ENCODE measurements at regions not wholly inside any gene's neighbourhood (a gene's known extent, or its start where the extent isn't known, plus 50 kb on each side); places are given as distances from the start of the nearest gene placed in this dataset.

DNA sequence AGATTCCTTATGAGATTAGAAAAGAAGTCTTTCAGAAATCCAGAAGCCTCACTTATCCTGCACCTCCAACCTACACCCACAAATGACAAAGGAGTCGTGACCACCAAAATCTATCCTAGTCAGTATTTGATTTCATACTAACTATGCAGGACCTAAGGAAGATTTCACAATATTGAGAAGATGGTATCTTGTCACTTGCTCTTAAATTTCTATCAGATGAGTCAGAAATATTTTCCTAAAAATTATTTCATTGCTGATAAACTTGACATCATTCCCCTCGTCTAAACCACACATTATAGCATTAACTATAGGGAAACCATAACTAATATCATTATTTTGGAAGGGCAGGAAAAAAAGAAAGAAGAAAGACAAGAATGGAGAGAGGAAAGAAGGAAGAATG is 138.0 kb upstream of the THBS1 start:
- TF ChIP-seq PPARA (CRISPR knock-in tag; IDR thresholded peaks at IDR 0.05; ENCODE audit: borderline replicate concordance): no peak
- peak; percentile 55 for TF ChIP-seq ISL1 (CRISPR knock-in tag; IDR thresholded peaks at IDR 0.05)
- no peak for TF ChIP-seq SNAI2 (CRISPR knock-in tag; IDR thresholded peaks at IDR 0.05)
- TF ChIP-seq OSR1 (CRISPR knock-in tag; IDR thresholded peaks at IDR 0.05): no peak
- no peak for TF ChIP-seq GLIS3 (CRISPR knock-in tag; IDR thresholded peaks at IDR 0.05)
- TF ChIP-seq, protein P1, sequence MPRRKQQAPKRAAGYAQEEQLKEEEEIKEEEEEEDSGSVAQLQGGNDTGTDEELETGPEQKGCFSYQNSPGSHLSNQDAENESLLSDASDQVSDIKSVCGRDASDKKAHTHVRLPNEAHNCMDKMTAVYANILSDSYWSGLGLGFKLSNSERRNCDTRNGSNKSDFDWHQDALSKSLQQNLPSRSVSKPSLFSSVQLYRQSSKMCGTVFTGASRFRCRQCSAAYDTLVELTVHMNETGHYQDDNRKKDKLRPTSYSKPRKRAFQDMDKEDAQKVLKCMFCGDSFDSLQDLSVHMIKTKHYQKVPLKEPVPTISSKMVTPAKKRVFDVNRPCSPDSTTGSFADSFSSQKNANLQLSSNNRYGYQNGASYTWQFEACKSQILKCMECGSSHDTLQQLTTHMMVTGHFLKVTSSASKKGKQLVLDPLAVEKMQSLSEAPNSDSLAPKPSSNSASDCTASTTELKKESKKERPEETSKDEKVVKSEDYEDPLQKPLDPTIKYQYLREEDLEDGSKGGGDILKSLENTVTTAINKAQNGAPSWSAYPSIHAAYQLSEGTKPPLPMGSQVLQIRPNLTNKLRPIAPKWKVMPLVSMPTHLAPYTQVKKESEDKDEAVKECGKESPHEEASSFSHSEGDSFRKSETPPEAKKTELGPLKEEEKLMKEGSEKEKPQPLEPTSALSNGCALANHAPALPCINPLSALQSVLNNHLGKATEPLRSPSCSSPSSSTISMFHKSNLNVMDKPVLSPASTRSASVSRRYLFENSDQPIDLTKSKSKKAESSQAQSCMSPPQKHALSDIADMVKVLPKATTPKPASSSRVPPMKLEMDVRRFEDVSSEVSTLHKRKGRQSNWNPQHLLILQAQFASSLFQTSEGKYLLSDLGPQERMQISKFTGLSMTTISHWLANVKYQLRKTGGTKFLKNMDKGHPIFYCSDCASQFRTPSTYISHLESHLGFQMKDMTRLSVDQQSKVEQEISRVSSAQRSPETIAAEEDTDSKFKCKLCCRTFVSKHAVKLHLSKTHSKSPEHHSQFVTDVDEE (CRISPR knock-in tag; IDR thresholded peaks at IDR 0.05): no peak
- no peak for TF ChIP-seq CSDC2 (CRISPR knock-in tag; IDR thresholded peaks at IDR 0.05)
- TF ChIP-seq ZNF8 (CRISPR knock-in tag; IDR thresholded peaks at IDR 0.05): no peak
- no peak for TF ChIP-seq ZC3H10 (CRISPR knock-in tag; IDR thresholded peaks at IDR 0.05)
- no peak for ATAC-seq

DNA sequence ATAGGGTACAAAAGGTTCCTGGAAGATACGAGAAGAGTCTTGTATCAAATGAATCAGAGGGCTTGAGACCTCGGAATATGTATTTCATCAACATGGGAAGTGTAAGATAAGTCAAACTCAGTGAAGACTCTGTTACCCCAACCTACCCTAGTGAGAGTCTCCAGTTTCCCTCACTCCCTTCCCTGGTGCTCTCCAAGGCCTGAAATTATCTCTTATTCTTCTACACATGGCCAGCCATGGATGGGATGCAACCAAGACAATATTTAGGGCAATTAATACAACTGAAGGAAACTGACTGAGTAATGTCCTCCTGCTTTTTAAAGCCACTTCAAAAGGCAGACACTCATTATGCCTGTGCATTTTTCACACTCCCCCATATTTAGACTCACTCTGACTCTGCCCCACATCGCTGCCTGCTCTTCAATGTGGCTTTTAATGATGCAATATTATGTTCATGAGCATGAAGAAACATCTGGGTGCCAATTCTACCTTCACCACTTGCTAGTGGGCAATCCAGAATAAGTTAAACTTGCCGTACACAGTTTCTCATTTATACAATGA is 137.1 kb upstream of the THBS1 start:
- no peak for ATAC-seq

DNA sequence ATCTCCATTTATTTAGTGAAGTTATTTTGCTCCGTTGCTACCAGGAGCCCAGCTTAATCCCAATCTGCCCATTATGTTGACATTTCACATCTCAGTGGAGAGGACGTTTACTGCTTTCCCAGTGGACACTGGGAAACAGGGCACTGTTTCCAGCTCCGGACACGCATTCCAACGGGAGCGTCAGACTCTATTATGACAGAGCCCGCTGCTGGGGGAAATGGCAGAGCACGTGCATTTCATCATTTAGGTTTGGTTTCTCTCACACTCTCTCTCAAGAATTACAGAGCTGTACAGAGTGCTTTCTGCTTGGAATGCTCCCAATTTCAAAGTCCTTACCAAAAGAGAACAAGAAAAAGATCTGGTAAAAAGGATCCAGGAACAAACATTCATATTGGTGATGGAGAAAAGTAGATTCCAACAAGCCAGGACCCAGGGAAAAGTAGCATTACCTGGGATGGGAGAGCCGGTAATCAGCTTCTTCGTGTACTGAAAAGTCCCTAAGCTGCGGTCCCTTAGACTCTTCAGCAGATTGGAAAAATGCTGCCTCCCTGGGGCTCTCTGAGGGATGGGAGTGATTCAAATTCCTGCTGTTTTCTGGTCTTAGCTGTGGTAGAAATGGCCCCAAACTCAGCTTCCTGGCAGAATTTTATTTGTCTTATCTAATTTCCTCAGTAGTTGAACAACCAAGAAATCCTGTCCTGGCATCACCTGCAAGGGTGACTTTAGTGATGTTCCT is 136.0 kb upstream of the THBS1 start:
- TF ChIP-seq TOX (CRISPR knock-in tag; IDR thresholded peaks at IDR 0.05; ENCODE audit: borderline replicate concordance) (no peak), ZNF70 (CRISPR knock-in tag; IDR thresholded peaks at IDR 0.05) (no peak), ZFP3 (CRISPR knock-in tag; IDR thresholded peaks at IDR 0.05) (no peak), ZC3H10 (CRISPR knock-in tag; IDR thresholded peaks at IDR 0.05) (no peak)
- ATAC-seq: no peak

More for the DNA sequence above, 137.1 kb upstream of the THBS1 start:
- no peak for TF ChIP-seq SNAI2 (CRISPR knock-in tag; IDR thresholded peaks at IDR 0.05)
- no peak for TF ChIP-seq ZFP3 (CRISPR knock-in tag; IDR thresholded peaks at IDR 0.05)
- TF ChIP-seq PPARA (CRISPR knock-in tag; IDR thresholded peaks at IDR 0.05; ENCODE audit: borderline replicate concordance): no peak
- TF ChIP-seq TOX (CRISPR knock-in tag; IDR thresholded peaks at IDR 0.05; ENCODE audit: borderline replicate concordance): no peak
- TF ChIP-seq ZC3H10 (CRISPR knock-in tag; IDR thresholded peaks at IDR 0.05): no peak

DNA sequence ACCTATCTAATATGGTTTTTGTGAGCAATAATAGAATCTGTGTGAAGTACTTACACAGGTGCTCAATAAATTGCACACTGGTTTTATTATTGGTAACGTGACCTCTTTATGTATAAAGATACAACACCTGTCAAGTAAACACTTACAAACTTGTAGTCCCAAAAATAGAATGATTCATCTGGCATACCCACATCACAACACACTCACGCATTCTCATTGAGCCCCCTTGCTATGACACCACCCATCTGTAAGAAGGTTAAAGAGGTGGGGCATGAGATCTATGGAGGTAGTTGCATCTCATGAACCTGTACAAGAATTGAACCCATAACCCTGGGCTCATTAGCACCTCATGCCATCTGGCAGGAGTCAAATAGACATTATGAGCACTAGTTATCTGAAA is 134.9 kb upstream of the THBS1 start:
- ATAC-seq: no peak
- TF ChIP-seq CSDC2 (CRISPR knock-in tag; IDR thresholded peaks at IDR 0.05): no peak
- TF ChIP-seq ISL1 (CRISPR knock-in tag; IDR thresholded peaks at IDR 0.05): no peak
- no peak for TF ChIP-seq OSR1 (CRISPR knock-in tag; IDR thresholded peaks at IDR 0.05)
- TF ChIP-seq GLIS3 (CRISPR knock-in tag; IDR thresholded peaks at IDR 0.05): no peak
- TF ChIP-seq ZFP3 (CRISPR knock-in tag; IDR thresholded peaks at IDR 0.05): no peak
- no peak for TF ChIP-seq TCF4 (CRISPR knock-in tag; IDR thresholded peaks at IDR 0.05; ENCODE audit: borderline replicate concordance)
- no peak for TF ChIP-seq ZNF565 (CRISPR knock-in tag; conservative IDR thresholded peaks at IDR 0.05; ENCODE audit: low read depth)
- TF ChIP-seq TOX (CRISPR knock-in tag; IDR thresholded peaks at IDR 0.05; ENCODE audit: borderline replicate concordance): no peak
- TF ChIP-seq, protein P2, sequence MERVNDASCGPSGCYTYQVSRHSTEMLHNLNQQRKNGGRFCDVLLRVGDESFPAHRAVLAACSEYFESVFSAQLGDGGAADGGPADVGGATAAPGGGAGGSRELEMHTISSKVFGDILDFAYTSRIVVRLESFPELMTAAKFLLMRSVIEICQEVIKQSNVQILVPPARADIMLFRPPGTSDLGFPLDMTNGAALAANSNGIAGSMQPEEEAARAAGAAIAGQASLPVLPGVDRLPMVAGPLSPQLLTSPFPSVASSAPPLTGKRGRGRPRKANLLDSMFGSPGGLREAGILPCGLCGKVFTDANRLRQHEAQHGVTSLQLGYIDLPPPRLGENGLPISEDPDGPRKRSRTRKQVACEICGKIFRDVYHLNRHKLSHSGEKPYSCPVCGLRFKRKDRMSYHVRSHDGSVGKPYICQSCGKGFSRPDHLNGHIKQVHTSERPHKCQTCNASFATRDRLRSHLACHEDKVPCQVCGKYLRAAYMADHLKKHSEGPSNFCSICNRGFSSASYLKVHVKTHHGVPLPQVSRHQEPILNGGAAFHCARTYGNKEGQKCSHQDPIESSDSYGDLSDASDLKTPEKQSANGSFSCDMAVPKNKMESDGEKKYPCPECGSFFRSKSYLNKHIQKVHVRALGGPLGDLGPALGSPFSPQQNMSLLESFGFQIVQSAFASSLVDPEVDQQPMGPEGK (CRISPR knock-in tag; IDR thresholded peaks at IDR 0.05; ENCODE audit: borderline replicate concordance): no peak
- TF ChIP-seq, protein P3, sequence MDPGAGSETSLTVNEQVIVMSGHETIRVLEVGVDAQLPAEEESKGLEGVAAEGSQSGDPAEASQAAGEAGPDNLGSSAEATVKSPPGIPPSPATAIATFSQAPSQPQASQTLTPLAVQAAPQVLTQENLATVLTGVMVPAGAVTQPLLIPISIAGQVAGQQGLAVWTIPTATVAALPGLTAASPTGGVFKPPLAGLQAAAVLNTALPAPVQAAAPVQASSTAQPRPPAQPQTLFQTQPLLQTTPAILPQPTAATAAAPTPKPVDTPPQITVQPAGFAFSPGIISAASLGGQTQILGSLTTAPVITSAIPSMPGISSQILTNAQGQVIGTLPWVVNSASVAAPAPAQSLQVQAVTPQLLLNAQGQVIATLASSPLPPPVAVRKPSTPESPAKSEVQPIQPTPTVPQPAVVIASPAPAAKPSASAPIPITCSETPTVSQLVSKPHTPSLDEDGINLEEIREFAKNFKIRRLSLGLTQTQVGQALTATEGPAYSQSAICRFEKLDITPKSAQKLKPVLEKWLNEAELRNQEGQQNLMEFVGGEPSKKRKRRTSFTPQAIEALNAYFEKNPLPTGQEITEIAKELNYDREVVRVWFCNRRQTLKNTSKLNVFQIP (CRISPR knock-in tag; IDR thresholded peaks at IDR 0.05; ENCODE audit: borderline replicate concordance, low read depth): no peak
- TF ChIP-seq, protein P1 (CRISPR knock-in tag; IDR thresholded peaks at IDR 0.05): no peak
- no peak for TF ChIP-seq ZNF8 (CRISPR knock-in tag; IDR thresholded peaks at IDR 0.05)
- no peak for TF ChIP-seq SNAI2 (CRISPR knock-in tag; IDR thresholded peaks at IDR 0.05)
- TF ChIP-seq ZC3H10 (CRISPR knock-in tag; IDR thresholded peaks at IDR 0.05): no peak
- TF ChIP-seq ZNF70 (CRISPR knock-in tag; IDR thresholded peaks at IDR 0.05): no peak
- TF ChIP-seq, protein P4, sequence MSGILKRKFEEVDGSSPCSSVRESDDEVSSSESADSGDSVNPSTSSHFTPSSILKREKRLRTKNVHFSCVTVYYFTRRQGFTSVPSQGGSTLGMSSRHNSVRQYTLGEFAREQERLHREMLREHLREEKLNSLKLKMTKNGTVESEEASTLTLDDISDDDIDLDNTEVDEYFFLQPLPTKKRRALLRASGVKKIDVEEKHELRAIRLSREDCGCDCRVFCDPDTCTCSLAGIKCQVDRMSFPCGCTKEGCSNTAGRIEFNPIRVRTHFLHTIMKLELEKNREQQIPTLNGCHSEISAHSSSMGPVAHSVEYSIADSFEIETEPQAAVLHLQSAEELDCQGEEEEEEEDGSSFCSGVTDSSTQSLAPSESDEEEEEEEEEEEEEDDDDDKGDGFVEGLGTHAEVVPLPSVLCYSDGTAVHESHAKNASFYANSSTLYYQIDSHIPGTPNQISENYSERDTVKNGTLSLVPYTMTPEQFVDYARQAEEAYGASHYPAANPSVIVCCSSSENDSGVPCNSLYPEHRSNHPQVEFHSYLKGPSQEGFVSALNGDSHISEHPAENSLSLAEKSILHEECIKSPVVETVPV (CRISPR knock-in tag; IDR thresholded peaks at IDR 0.05): no peak
